Activated CD8-positive, alpha-beta T cell treated with anti-CD3 and anti-CD28 coated beads for 36 hours (primary cell): ENCODE measurements at regions not wholly inside any gene's neighbourhood (a gene's known extent, or its start where the extent isn't known, plus 50 kb on each side); places are given as distances from the start of the nearest gene placed in this dataset.

Experiments used
- ATAC-seq: fragments of 200-7000 bp; cut with Tn5 transposase; one replicate; pipeline ENCODE4 v1.10.0; 2021; ENCODE audit warnings: mild to moderate bottlenecking, moderate library complexity
- CTCF ChIA-PET: fragments of 350-600 bp; sonication (Branson Sonifier 250); formaldehyde crosslinking; loops from one replicate; lab custom pipeline; 2021; ENCODE audit warnings: antibody characterized with exemption; lab: Charles Lee
- POLR2A ChIA-PET: fragments of 350-600 bp; sonication (Branson Sonifier 250); formaldehyde crosslinking; loops from one replicate; lab custom pipeline; 2021; ENCODE audit warnings: antibody characterized with exemption; lab: Charles Lee
- DNase-seq: peaks from one replicate; pipeline ENCODE4 v3.0.0-alpha.2; 2020
- H3K27ac Mint-ChIP-seq: one replicate; pipeline ENCODE4 v1.8.0; 2021; ENCODE audit warnings: mild to moderate bottlenecking, mixed read lengths
- H3K27me3 Mint-ChIP-seq: one replicate; pipeline ENCODE4 v1.8.0; 2021; ENCODE audit warnings: mixed read lengths
- H3K36me3 Mint-ChIP-seq: one replicate; pipeline ENCODE4 v1.8.0; 2021; ENCODE audit warnings: low read depth, mixed read lengths
- H3K4me1 Mint-ChIP-seq: one replicate; pipeline ENCODE4 v1.8.0; 2021; ENCODE audit warnings: low read depth, mixed read lengths
- H3K4me3 Mint-ChIP-seq: one replicate; pipeline ENCODE4 v1.8.0; 2021; ENCODE audit warnings: mild to moderate bottlenecking, moderate library complexity, mixed read lengths
- H3K9me3 Mint-ChIP-seq: one replicate; pipeline ENCODE4 v1.8.0; 2021; ENCODE audit warnings: mixed read lengths
- CTCF ChIP-seq: fragments of 200-600 bp; IDR thresholded peaks from one replicate; pipeline ENCODE4 v1.8.0; 2022; ENCODE audit warnings: antibody characterized with exemption, mild to moderate bottlenecking
- intact Hi-C: fragments of 100-400 bp; cut with micrococcal nuclease; formaldehyde crosslinking; loops from one replicate; pipeline ENCODE4 v1.10.0; 2022

DNA sequence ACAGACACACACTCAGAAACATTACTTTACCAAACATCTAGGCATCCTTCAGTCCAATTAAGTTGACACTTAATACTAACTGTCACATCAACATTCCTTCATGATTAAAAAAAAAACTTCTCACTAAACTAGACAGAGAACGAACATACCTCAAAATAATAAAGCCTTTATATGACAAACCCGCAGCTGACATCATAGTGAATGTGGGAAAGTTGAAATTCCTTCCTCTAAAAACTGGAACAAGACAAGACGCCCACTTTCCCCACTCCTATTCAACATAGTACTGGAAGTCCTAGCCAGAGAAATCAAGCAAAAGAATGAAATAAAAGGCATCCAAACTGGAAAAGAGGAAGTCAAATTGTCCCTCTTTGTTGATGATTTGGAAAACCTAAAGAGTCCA is 96.9 kb upstream of the PPP1R9A start:
- ChIA-PET POLR2A (no interaction called here), CTCF (no interaction called here)
- TF ChIP-seq CTCF = no peak
- no peak overlapping the region for H3K27ac Mint-ChIP-seq
- H3K27me3 Mint-ChIP-seq = no peaks in the 10 kb centered on the region
- no peaks in the 10 kb centered on the region for H3K4me1 Mint-ChIP-seq
- H3K4me3 Mint-ChIP-seq = no peak overlapping the region
- no peak for ATAC-seq
- no peaks in the 10 kb centered on the region for H3K9me3 Mint-ChIP-seq
- H3K36me3 Mint-ChIP-seq = no peaks in the 10 kb centered on the region
- intact Hi-C loops = no loop called here
- DNase-seq = no peak

DNA sequence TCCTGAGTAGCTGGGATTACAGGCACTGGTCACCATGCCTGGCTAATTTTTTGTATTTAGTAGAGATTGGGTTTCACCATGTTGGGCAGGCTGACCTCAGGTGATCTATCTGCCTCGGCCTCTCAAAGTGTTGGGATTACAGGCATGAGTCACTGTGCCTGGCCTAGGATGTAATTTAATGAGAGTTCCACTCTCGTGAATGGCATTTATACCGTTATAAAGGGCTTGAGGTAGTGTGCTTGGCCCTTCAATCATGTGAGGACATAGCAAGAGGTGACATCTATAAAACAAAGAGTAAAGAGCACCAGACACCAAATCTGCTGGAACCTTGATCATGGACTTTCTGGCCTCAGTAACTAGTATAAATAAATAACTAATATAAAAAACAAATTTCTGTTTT is 93.5 kb upstream of the PPP1R9A start:
- TF ChIP-seq CTCF = no peak
- Mint-ChIP-seq H3K27me3 (no peaks in the 10 kb centered on the region), H3K27ac (no peak overlapping the region), H3K4me1 (no peaks in the 10 kb centered on the region), H3K9me3 (peaks cover 23% of the 10 kb centered on the region), H3K36me3 (no peaks in the 10 kb centered on the region), H3K4me3 (no peak overlapping the region)
- intact Hi-C loops = no loop called here
- ATAC-seq (no peak), DNase-seq (no peak)
- ChIA-PET POLR2A (no interaction called here), CTCF (no interaction called here)

DNA sequence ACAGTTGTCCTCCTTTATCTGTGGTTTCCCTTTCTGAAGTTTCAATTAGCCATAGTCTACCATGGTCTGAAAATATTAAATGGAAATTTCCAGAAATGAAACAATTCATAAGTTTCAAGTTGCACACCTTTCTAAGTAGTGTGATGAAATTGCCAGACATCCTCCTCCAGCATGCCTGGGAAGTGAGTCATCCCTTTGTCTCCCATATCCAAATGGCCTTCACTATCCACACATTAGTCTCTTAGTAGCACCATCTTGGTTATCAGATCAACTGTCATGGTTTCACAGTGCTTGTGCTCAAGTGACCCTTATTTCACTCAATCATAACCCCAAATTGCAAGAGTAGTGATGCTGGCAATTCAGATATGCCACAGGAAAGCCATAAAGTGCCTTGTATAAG is 83.4 kb upstream of the PPP1R9A start:
- no peak for TF ChIP-seq CTCF
- Mint-ChIP-seq H3K36me3 (no peaks in the 10 kb centered on the region), H3K27ac (no peak overlapping the region), H3K4me3 (no peak overlapping the region), H3K4me1 (no peaks in the 10 kb centered on the region), H3K27me3 (no peaks in the 10 kb centered on the region), H3K9me3 (peaks cover 12% of the 10 kb centered on the region)
- ATAC-seq = no peak
- intact Hi-C loops = no loop called here
- DNase-seq = no peak
- ChIA-PET POLR2A (no interaction called here), CTCF (no interaction called here)

GRCh38 chr7:94829987-94830386 is 77.4 kb upstream of the PPP1R9A start:
- H3K36me3 Mint-ChIP-seq = no peaks in the 10 kb centered on the region
- CTCF ChIA-PET = no interaction called here

DNA sequence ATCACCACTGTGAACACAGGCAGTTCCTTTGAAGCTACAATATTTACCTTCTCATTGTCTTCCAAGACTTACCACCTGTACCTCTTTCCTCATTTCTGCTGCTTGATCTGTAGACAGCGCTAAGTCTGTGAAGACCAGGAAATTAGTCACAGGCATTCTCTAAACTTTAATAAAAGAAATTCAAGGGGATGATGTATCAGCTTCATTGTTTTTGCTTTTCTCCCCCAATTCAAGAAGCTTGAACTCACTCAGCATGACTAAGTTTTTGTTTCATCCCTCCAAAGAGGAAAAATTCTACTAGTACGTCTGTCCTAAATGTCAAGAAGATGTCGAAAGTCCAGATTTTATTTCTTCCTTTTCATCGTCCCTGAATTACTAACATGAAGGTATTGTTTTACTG is 75.3 kb upstream of the PPP1R9A start:
- intact Hi-C loops = no loop called here

More at GRCh38 chr7:94829987-94830386, 77.4 kb upstream of the PPP1R9A start:
- no peaks in the 10 kb centered on the region for H3K27me3 Mint-ChIP-seq
- intact Hi-C loops = no loop called here
- no peaks in the 10 kb centered on the region for H3K4me1 Mint-ChIP-seq
- POLR2A ChIA-PET = no interaction called here
- ATAC-seq (no peak), DNase-seq (no peak)
- H3K9me3 Mint-ChIP-seq = peaks cover 5% of the 10 kb centered on the region
- no peak overlapping the region for H3K4me3 Mint-ChIP-seq
- no peak overlapping the region for H3K27ac Mint-ChIP-seq
- no peak for TF ChIP-seq CTCF

More for the DNA sequence above, 75.3 kb upstream of the PPP1R9A start:
- peaks cover 3% of the 10 kb centered on the region for H3K9me3 Mint-ChIP-seq
- TF ChIP-seq CTCF = no peak
- ATAC-seq = no peak
- POLR2A ChIA-PET = no interaction called here
- no peaks in the 10 kb centered on the region for H3K36me3 Mint-ChIP-seq
- DNase-seq = no peak
- H3K4me1 Mint-ChIP-seq = no peaks in the 10 kb centered on the region
- CTCF ChIA-PET = interaction anchor here (0.7 kb wide), 1 partner anchor 41 kb away, joined by 3 read pairs; no protein-coding TSS in a partner anchor
- no peak overlapping the region for H3K27ac Mint-ChIP-seq
- H3K27me3 Mint-ChIP-seq = no peaks in the 10 kb centered on the region
- no peak overlapping the region for H3K4me3 Mint-ChIP-seq
